AG04450 (cell line): ENCODE measurements at regions not wholly inside any gene's neighbourhood (a gene's known extent, or its start where the extent isn't known, plus 50 kb on each side); places are given as distances from the start of the nearest gene placed in this dataset.

ENCODE experiments used
- CTCF ChIA-PET: fragments of 300-600, 350-600 bp; formaldehyde crosslinking; extraction: SDS; loops from one replicate; lab custom pipeline; 2022; ENCODE audit warnings: antibody characterized with exemption, inconsistent platforms; lab: Charles Lee
- POLR2A ChIA-PET: fragments of 350-600 bp; formaldehyde crosslinking; extraction: SDS; loops from one replicate; lab custom pipeline; 2021; ENCODE audit warnings: antibody characterized with exemption, inconsistent platforms; lab: Yijun Ruan, JAX
- DNase-seq: peaks from one replicate; pipeline ENCODE4 v3.0.0-alpha.2; 2011; ENCODE audit warnings: low read depth, low spot score
- H3K27ac ChIP-seq: one replicate; pipeline ENCODE4 v1.5.1; 2012; ENCODE audit warnings: low read depth, low read length, control low read depth
- H3K27me3 ChIP-seq: one replicate; pipeline ENCODE4 v1.6.0; 2012; ENCODE audit warnings: low read length; ENCODE audit not compliant: control insufficient read depth, insufficient read depth
- H3K4me3 ChIP-seq: 2 replicates; pipeline ENCODE4 v1.5.1; 2011; ENCODE audit warnings: mild to moderate bottlenecking, low read depth, low read length, control low read depth
- H3K9me3 ChIP-seq: 2 replicates; pipeline ENCODE4 v1.5.1; 2012; ENCODE audit warnings: low read length; ENCODE audit not compliant: control insufficient read depth, insufficient read depth
- CTCF ChIP-seq: IDR thresholded peaks from 2 replicates; pipeline ENCODE4 v1.5.1; 2011; ENCODE audit warnings: low read depth, low read length, control low read depth, inconsistent platforms

- no peak overlapping the region for H3K27ac ChIP-seq
- DNase-seq, result peak; percentile 39
- H3K9me3 ChIP-seq, result no peaks in the 10 kb centered on the region
- ChIA-PET CTCF (interaction anchor here (0.9 to 2.3 kb wide), 5 partner anchors 10 to 142 kb away, joined by 3 to 7 read pairs (median 3); no protein-coding TSS in a partner anchor), POLR2A (no interaction called here)
- no peak for TF ChIP-seq CTCF
- H3K4me3 ChIP-seq, result no peak overlapping the region
- no peaks in the 10 kb centered on the region for H3K27me3 ChIP-seq
Measured at GRCh38 chr1:99544328-99544727, 101.6 kb upstream of the PALMD start.

DNA sequence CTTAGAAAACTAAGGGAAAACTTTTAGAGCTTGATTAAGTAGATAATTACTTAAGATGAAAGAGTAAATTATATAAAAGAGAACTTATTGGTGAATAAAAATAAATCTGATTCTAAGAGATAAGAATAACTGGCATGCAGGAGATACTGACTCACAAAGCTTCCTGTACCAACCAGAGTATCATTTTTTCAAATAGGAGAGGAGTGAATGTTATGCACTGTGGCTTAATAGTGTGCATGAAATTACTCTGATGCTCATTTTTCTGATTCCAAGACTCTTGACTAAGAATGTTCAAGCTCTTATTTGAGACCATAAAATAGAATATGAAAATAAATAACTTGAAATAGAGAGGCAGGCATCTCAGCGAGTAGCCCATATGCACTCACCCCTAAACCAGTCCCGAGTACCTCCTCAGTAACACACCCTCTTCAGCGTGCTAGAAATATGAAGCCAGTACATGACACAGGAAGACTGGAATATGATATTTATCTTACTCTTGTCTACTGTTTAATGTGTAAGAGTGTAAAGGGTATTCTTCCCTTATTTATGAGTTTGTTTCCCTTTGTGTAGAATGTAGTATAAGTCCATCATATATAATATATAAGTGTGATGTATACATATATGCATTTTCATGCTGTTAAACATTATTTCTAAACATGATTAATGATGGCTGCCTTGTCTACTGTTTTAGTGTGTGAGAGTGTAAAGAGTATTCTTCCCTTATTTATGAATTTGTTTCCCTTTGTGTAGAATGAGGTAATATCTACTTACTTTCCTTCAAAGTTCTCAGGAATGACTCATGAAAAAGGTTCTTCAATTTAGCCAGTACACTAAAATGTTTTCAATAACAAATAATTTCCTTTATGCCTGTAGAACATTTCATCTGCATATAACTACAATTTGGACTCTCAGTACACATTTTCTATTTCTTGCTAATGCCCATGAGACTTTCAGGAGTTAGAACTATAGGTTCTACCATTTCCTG, 99.2 kb upstream of the PALMD start:
- no peaks in the 10 kb centered on the region for H3K27me3 ChIP-seq
- no peak for TF ChIP-seq CTCF
- H3K9me3 ChIP-seq, result no peaks in the 10 kb centered on the region
- H3K27ac ChIP-seq, result no peak overlapping the region
- H3K4me3 ChIP-seq, result no peak overlapping the region
- CTCF ChIA-PET, result interaction anchor here (1.6 kb wide), 1 partner anchor 20 kb away, joined by 6 read pairs; no protein-coding TSS in a partner anchor
- no peak for DNase-seq
- POLR2A ChIA-PET, result no interaction called here

GRCh38 chr1:99548943-99549605, 96.8 kb upstream of the PALMD start:
- ChIA-PET CTCF (interaction anchor here (0.8 kb wide), 1 partner anchor 22 kb away, joined by 3 read pairs; no protein-coding TSS in a partner anchor), POLR2A (no interaction called here)
- no peak for TF ChIP-seq CTCF

GRCh38 chr1:99550198-99550597, 95.7 kb upstream of the PALMD start:
- Histone ChIP-seq H3K27ac (no peak overlapping the region), H3K4me3 (no peak overlapping the region), H3K27me3 (no peaks in the 10 kb centered on the region), H3K9me3 (no peaks in the 10 kb centered on the region)
- CTCF ChIA-PET, result interaction anchor here (0.6 to 0.8 kb wide), 2 partner anchors 18 to 23 kb away, joined by 3 read pairs; no protein-coding TSS in a partner anchor
- no peak for TF ChIP-seq CTCF
- no peak for DNase-seq
- POLR2A ChIA-PET, result no interaction called here

More at GRCh38 chr1:99548943-99549605, 96.8 kb upstream of the PALMD start:
- Histone ChIP-seq H3K4me3 (no peak overlapping the region), H3K9me3 (no peaks in the 10 kb centered on the region), H3K27ac (no peak overlapping the region), H3K27me3 (no peaks in the 10 kb centered on the region)
- no peak for DNase-seq
